Coronary artery (tissue), 2 donors: ENCODE measurements at regions not wholly inside any gene's neighbourhood (a gene's known extent, or its start where the extent isn't known, plus 50 kb on each side); places are given as distances from the start of the nearest gene placed in this dataset.
A peak's percentile ranks its signal among the peaks of the same experiment; 100 is the strongest.

Experiments
- DNase-seq: peaks from one replicate; pipeline ENCODE4 v3.0.0-alpha.2; 2017; ENCODE audit warnings: low spot score
- H3K27ac ChIP-seq, 2 donors: fragments of 200-600 bp; sonication (generic); one replicate each; pipeline ENCODE4 v1.5.1; 2016 to 2019
- H3K4me3 ChIP-seq: fragments of 200-600 bp; sonication (generic); 2 replicates; pipeline ENCODE4 v1.5.1; 2016; ENCODE audit warnings: mild to moderate bottlenecking, moderate library complexity
- CTCF ChIP-seq: fragments of 200-600 bp; sonication (generic); IDR thresholded peaks from one replicate; pipeline ENCODE4 v1.5.1; 2019; ENCODE audit warnings: antibody characterized with exemption

- Histone ChIP-seq H3K4me3 (no peak overlapping the region), H3K27ac (no peak overlapping the region)
- TF ChIP-seq CTCF: no peak
- DNase-seq: no peak
These were observed 114.5 kb downstream of the RXFP2 start for GRCh38 chr13:31853643-31854326.

- no peak for DNase-seq
- no peak for TF ChIP-seq CTCF
- peak overlapping the region; percentile 68 to 77 for H3K27ac ChIP-seq
- peak overlapping the region; percentile 43 for H3K4me3 ChIP-seq
These were observed 120.2 kb downstream of the RXFP2 start for GRCh38 chr13:31859571-31859970.

GRCh38 chr13:31860002-31860401 lies 120.7 kb downstream of the RXFP2 start:
- no peak for DNase-seq
- H3K27ac ChIP-seq: peak overlapping the region; percentile 68 to 77

GRCh38 chr13:31862828-31863227 lies 123.5 kb downstream of the RXFP2 start:
- H3K4me3 ChIP-seq: no peak overlapping the region
- no peak for DNase-seq
- TF ChIP-seq CTCF: no peak
- H3K27ac ChIP-seq: no peak overlapping the region

More at GRCh38 chr13:31860002-31860401, 120.7 kb downstream of the RXFP2 start:
- H3K4me3 ChIP-seq: peak overlapping the region; percentile 43
- no peak for TF ChIP-seq CTCF

- no peak for DNase-seq
- no peak overlapping the region for H3K4me3 ChIP-seq
- no peak overlapping the region for H3K27ac ChIP-seq
- no peak for TF ChIP-seq CTCF
These were observed 125.0 kb downstream of the RXFP2 start for GRCh38 chr13:31864307-31864706.

- no peak for TF ChIP-seq CTCF
- DNase-seq: no peak
- no peak overlapping the region for H3K27ac ChIP-seq
These were observed 126.8 kb downstream of the RXFP2 start for GRCh38 chr13:31866099-31866498.

GRCh38 chr13:31867709-31868108 lies 128.4 kb downstream of the RXFP2 start:
- no peak for TF ChIP-seq CTCF
- no peak for DNase-seq
- no peak overlapping the region for H3K27ac ChIP-seq
- H3K4me3 ChIP-seq: no peak overlapping the region

More at GRCh38 chr13:31866099-31866498, 126.8 kb downstream of the RXFP2 start:
- no peak overlapping the region for H3K4me3 ChIP-seq
